MV-4-11 (cell line): ENCODE measurements at regions not wholly inside any gene's neighbourhood (a gene's known extent, or its start where the extent isn't known, plus 50 kb on each side); places are given as distances from the start of the nearest gene placed in this dataset.

Source experiments
- DNase-seq: peaks from one replicate; lab custom pipeline; 2025; lab: John Stamatoyannopoulos, UW

- no peak for DNase-seq
Observed at GRCh38 chr12:53838978-53839377, 87.2 kb upstream of the CISTR start.

GRCh38 chr12:53840316-53840715 lies 88.5 kb upstream of the CISTR start:
- no peak for DNase-seq

DNA sequence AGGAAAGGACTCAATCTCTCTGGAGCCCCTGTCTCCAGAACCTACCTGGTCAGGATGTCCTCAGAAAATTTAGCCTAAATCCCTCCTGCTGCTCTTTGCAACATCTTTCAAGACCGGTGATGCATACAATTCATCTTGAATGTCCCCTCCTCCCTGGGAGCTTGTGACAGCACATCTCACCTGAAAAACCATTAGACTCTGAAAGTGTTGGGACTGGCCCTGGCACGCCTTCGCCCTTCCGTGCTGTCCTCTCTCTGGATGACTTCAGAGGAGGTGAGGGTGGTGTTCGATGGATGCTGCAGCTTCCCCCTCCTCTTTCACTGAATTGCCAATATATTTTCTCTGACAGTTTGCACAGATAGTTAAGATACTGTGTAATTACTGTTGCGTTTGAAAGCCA lies 90.9 kb upstream of the CISTR start:
- DNase-seq = no peak

- DNase-seq = no peak
Observed at GRCh38 chr12:53843545-53843944, 91.8 kb upstream of the CISTR start.

DNA sequence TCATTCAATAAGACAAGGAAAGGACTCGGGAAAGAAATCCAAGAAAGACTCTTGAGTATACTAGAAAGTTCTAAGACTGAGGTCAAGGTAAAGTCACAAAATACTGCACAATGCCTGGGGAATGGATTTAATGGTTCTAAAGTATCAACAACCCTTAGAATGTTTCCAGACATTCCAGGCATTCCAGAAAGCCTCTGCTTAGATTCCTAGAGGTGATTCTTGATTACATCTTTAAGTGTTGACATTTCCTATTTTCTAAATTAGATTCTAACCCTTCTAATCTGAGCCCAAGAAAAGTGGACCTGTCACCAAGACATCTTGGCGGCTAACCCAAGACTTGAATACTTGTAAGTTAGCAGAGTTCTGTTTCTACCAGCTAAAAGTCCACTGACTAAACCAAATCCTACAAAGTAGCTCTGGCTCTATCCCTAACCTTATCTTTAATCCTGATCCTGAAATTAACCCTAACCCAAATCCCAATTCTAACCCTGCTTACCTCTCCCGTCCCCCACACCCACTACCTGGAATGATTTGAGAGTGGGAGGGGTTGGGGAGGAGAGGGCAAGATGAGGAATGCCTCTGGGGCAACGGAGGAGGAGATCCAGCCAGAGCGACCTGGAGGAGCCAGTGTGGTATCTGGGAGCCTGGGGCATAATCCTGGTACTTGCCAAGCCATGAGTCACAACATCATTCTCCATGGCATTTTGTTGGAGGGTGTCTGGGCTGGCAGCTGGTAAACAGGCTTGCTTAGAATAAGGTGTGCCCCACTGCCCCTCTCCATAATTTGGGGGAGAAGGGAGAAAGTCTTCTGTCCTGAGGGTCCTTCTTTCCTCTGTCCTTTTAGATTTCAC lies 93.4 kb upstream of the HOXC13 start:
- DNase-seq = no peak

GRCh38 chr12:53845932-53846331 lies 92.7 kb upstream of the HOXC13 start:
- no peak for DNase-seq

- no peak for DNase-seq
Observed at GRCh38 chr12:53849113-53849512, 89.5 kb upstream of the HOXC13 start.

GRCh38 chr12:53849656-53850055 lies 89.0 kb upstream of the HOXC13 start:
- DNase-seq = no peak

GRCh38 chr12:53852061-53852460 lies 86.6 kb upstream of the HOXC13 start:
- no peak for DNase-seq

DNA sequence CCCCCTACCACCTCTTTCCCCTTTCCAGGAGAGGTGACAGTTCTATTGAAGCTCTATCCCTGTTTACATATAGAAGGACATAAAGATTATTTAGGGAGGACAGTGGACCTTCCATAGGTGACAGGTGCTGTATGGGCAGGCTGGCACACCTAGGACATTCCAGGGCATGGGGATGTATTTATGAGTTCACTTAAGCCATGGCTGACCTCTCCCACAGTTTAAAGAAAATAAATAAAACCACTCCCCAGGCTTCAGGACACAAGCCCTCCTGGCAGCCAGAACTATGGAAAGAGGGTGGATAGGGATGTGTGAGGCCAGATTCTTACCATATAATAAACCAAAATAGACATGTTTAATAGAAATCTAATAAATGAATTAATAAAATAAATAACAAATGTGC lies 85.6 kb upstream of the HOXC13 start:
- DNase-seq = no peak

DNA sequence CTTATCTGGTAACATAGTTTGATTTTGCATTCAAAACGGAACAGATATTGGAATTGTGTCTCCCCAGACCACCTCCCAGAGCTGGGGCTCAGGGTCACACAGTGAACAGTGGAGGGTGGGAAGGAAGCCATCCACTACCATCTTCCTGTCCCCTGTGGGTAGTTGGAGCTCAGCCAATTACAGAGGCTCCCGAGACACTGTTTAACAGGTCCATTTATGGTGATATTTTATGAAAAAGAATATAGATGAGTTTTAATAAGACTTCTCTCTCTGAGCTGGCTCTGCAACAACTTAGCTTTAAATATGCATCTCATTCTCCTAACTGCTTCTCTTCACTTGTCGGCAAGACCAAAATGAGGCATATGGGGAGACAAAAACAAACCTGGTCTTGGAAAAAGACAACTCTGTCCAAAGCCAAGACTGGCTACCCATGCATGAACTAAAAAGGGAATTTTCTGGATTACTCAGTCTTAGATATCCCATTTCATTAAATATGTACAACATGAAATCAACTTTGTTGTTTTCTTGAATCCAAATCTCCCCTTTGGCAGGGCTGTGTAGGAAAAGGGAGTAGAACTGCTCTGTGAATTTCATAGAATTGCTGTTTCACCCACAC lies 83.8 kb upstream of the HOXC13 start:
- DNase-seq = no peak

DNA sequence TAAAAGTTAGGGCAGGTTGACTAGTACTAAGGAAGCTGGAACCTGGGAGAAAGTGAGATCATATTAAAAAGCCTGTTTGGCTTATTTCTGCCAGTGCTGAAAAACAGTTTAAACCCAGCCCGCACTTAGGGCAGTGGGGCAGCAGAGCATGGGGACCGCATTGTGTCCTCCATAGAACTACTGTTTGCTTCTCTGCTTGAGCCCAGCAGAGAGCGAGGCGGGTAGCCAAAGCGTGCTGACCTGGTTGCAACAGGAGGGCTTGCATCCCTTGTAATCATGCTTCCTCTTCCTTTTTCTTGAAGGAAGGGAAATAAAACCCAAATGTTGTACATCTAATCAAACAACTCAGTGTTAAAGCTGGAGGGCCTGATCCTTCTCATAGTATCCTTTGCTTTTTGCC lies 82.5 kb upstream of the HOXC13 start:
- no peak for DNase-seq

DNA sequence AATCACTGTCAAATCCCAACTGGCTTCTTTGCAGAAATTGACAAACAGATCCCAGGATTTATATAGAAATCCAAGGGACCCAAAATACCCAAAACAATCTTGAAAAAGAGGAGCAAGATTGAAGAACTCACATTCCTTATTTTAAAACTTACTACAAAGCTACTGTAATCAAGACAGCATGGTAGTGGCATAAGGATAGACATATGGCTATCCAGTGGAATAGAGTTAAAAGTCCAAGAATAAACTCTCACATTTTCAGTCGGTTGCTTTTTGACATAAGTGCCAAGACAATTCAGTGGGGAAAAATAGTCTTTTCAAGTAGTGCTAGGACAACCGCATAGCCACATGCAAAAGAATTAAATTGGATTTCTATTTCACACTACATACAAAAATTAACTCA lies 81.0 kb upstream of the HOXC13 start:
- DNase-seq = no peak

- no peak for DNase-seq
Observed at GRCh38 chr12:53860426-53861345, 77.9 kb upstream of the HOXC13 start.

DNA sequence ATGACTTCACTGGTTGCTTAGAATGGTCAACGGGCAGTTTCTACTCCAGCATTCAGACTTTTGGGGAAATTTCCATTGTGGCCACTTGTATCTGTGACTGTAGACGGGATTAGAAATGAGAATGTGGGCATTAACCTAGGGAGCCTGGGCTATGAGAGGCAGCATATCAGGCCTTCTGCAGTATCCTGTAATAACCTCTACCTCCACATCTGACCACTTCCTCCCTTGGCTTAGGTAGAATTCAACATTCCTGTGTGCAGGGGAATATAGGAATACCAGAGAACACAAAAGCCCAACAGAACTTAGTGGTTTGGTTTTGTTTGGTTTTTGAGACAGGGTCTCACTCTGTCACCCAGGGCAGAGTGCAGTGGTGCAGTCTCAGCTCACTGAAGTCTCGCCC lies 76.4 kb upstream of the HOXC13 start:
- DNase-seq = no peak

DNA sequence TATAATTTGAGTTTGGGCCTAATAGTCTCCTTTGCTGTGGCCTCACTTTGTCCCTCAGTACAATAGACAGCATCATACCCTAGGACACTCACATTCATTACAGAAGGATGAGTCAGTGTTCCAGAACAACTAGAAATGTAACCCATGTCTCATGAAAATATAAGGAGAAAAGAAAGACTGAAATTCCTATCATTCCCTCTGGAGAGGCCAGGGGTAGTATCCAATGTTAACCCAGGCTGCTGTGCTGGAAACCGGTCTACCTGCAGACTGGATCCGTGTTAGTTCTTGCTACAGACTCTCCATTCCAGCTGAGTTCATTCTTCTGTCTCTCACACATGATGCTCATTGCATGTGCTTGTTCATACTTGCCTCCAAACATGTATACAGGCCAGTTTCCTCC lies 75.8 kb upstream of the HOXC13 start:
- no peak for DNase-seq

GRCh38 chr12:53866727-53867126 lies 71.9 kb upstream of the HOXC13 start:
- DNase-seq = peak; percentile 6

DNA sequence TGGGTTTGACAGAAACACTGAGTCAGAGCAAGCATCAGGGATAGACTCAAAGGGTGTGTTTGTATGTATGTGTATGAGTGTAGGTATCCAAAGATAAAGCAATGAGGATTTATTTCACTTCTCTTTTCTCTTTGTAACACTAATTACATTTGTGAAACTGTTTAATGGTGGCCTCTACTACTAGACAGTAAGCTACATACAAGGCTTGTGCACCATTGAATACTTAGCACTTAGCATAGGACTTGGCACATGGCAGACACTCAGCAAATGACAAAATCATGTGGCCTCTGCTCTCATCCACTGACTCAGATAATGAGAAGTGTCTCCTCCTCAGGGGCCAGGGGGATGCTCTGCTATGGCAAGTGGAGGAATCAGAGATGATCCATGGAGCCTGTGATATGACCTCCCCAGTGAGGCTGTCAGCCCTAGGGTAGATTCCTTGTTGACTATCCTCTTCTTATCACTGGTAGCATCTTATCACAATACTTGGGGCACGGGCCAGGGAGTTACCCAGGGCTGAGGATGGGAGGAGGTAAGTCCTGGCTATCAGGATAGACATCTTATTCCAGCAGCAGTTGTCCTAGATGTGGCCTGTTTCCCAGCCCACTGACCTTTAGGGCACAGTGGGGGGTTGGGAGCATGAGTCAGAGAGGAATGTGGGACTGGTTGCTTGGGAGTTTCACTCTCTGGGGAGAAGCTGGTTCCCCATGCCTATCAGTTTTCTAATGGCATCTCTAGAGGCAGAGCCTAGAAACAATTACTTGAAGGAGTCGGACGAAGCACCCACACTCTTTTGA lies 71.2 kb upstream of the HOXC13 start:
- DNase-seq = no peak

- DNase-seq = no peak
Observed at GRCh38 chr12:53868511-53868986, 70.1 kb upstream of the HOXC13 start.

GRCh38 chr12:53869500-53869899 lies 69.1 kb upstream of the HOXC13 start:
- no peak for DNase-seq

DNA sequence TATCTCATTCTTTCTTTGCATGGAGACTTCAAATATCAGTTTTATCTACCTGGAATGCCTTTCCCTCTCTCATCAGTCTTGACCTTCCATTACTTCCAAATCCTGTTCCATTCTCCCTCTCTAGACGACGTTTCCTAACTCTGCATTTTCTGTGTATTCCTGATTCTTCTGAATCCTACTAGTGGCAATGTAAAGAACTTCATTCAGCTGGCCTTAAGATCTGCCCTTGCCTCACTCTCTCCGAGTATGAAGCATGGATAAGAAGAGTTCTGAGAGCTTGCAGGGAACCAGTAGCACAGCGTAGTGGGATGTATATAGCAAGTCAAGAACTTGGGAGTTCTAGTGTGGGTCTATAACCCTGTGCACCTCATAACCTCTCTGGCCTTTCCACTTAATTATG lies 68.5 kb upstream of the HOXC13 start:
- DNase-seq = no peak

DNA sequence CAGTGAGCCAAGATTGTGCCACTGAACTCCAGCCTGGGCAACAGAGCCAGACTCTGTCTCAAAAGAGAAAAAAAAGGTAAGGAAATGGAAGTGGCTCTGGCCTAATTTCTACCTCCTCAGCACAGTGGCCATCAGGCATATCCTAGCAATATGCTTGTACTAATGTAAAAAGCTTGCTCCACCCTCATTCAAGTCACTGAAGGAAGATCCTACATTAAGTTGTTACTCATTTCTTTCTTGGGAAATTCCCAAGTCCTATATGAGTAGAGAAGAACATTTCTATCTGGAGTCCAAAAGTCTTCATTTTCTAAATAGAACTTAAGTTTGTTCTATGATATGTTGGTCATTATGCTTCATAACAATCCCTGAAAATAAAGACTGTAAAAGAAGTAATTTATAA lies 67.3 kb upstream of the HOXC13 start:
- no peak for DNase-seq
